ENCODE measurements at regions not wholly inside any gene's neighbourhood (a gene's known extent, or its start where the extent isn't known, plus 50 kb on each side); places are given as distances from the start of the nearest gene placed in this dataset.

DNA sequence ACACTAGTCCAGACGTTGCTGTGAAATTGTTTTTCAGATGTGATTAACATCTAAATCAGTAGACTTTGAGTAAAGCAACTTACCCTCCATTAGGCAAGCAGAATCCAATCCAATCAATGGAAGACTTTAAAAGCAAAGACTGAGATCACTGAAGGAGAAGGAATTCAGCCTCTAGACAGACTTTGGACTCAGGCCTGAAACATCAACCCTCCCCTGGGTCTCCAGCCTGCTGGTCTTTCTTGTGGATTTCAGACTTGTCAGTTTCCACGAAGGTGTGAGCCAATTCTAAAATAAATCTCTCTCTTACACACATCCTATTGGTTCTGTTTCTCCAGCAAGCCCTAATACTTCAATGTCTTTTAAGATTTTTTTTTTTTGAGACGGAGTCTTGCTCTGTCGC lies 50.0 kb upstream of the EDAR start:
- DNase-seq (ENCODE audit: low spot score): no peak
- TF ChIP-seq, protein P1, sequence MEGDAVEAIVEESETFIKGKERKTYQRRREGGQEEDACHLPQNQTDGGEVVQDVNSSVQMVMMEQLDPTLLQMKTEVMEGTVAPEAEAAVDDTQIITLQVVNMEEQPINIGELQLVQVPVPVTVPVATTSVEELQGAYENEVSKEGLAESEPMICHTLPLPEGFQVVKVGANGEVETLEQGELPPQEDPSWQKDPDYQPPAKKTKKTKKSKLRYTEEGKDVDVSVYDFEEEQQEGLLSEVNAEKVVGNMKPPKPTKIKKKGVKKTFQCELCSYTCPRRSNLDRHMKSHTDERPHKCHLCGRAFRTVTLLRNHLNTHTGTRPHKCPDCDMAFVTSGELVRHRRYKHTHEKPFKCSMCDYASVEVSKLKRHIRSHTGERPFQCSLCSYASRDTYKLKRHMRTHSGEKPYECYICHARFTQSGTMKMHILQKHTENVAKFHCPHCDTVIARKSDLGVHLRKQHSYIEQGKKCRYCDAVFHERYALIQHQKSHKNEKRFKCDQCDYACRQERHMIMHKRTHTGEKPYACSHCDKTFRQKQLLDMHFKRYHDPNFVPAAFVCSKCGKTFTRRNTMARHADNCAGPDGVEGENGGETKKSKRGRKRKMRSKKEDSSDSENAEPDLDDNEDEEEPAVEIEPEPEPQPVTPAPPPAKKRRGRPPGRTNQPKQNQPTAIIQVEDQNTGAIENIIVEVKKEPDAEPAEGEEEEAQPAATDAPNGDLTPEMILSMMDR (IDR thresholded peaks at IDR 0.05; ENCODE audit: borderline replicate concordance, control extremely low read depth, extremely low read depth, insufficient read depth, missing control alignments): no peak
- in situ Hi-C loops (cut with MboI; ENCODE audit: low sequenced_read_pairs, unreplicated experiment): no loop called here

All from GM13976 (cell line).